PC-3 (cell line): ENCODE measurements at regions not wholly inside any gene's neighbourhood (a gene's known extent, or its start where the extent isn't known, plus 50 kb on each side); places are given as distances from the start of the nearest gene placed in this dataset.
"Not testable (repeated sequence)": the region's sequence is repeated elsewhere in the genome, so short reads cannot be mapped to it uniquely, and the experiment has no call there.

Source experiments
- ATAC-seq: fragments of 200-7000 bp; cut with Tn5 transposase; 2 replicates; pipeline ENCODE4 v1.9.1; 2020; ENCODE audit warnings: mild to moderate bottlenecking, moderate library complexity
- BruUV-seq: library from RNA; stranded (reverse); fragments of 400-500 nt; replicated peaks from 2 replicates; lab custom pipeline; 2021; lab: Mats Ljungman, UMichigan
- CTCF ChIA-PET: fragments of 300-600 bp; sonication (Branson Sonifier 250); formaldehyde crosslinking; loops from one replicate; lab custom pipeline; 2022; ENCODE audit warnings: antibody characterized with exemption; lab: Charles Lee
- POLR2A ChIA-PET: fragments of 300-600 bp; sonication (Branson Sonifier 250); formaldehyde crosslinking; loops from one replicate; lab custom pipeline; 2022; ENCODE audit warnings: antibody characterized with exemption; ENCODE audit not compliant: unreplicated experiment; lab: Charles Lee
- DNase-seq: peaks from one replicate; pipeline ENCODE4 v3.0.0-alpha.2; 2015
- H2AFZ ChIP-seq: fragments of 300-600 bp; sonication (generic); 2 replicates; pipeline ENCODE4 v1.6.0; 2016; ENCODE audit warnings: antibody characterized with exemption, low read length
- H3F3A ChIP-seq: fragments of 300-600 bp; sonication (generic); one replicate; pipeline ENCODE4 v1.6.0; 2017; ENCODE audit warnings: antibody characterized with exemption, low read length, control low read depth, mild to moderate bottlenecking; ENCODE audit not compliant: unreplicated experiment
- H3K27ac ChIP-seq: fragments of 300-600 bp; sonication (generic); 2 replicates; pipeline ENCODE4 v1.5.1; 2016; ENCODE audit warnings: mild to moderate bottlenecking, low read length
- H3K27me3 ChIP-seq: fragments of 300-600 bp; sonication (generic); 2 replicates; pipeline ENCODE4 v1.6.1; 2016; ENCODE audit warnings: low read length, mixed read lengths
- H3K36me3 ChIP-seq: fragments of 300-600 bp; sonication (generic); 2 replicates; pipeline ENCODE4 v1.6.1; 2016; ENCODE audit warnings: low read depth, mixed run types, low read length, mixed read lengths
- H3K4me1 ChIP-seq: fragments of 300-600 bp; sonication (generic); 2 replicates; pipeline ENCODE4 v1.5.1; 2016; ENCODE audit warnings: low read length; ENCODE audit not compliant: insufficient read depth
- H3K4me2 ChIP-seq: fragments of 300-600 bp; sonication (generic); 2 replicates; pipeline ENCODE4 v1.6.0; 2016; ENCODE audit warnings: low read length
- H3K4me3 ChIP-seq: fragments of 300-600 bp; sonication (generic); 2 replicates; pipeline ENCODE4 v1.5.1; 2016; ENCODE audit warnings: mild to moderate bottlenecking, low read length, mixed read lengths
- H3K79me2 ChIP-seq: fragments of 300-600 bp; sonication (generic); 2 replicates; pipeline ENCODE4 v1.6.1; 2017; ENCODE audit warnings: low read length, mixed read lengths
- H3K9ac ChIP-seq: fragments of 300-600 bp; sonication (generic); 2 replicates; pipeline ENCODE4 v1.6.0; 2016; ENCODE audit warnings: mild to moderate bottlenecking, low read length
- H3K9me2 ChIP-seq: fragments of 300-600 bp; sonication (generic); replicated peaks from 2 replicates; pipeline ENCODE4 v1.6.1; 2016; ENCODE audit warnings: mixed run types, low read length, mixed read lengths
- H3K9me3 ChIP-seq: fragments of 300-600 bp; sonication (generic); 2 replicates; pipeline ENCODE4 v1.6.1; 2016; ENCODE audit warnings: low read length, mixed read lengths
- H4K20me1 ChIP-seq: fragments of 300-600 bp; sonication (generic); 2 replicates; pipeline ENCODE4 v1.6.1; 2016; ENCODE audit warnings: low read length, mixed read lengths
- CTCF ChIP-seq: fragments of 300-600 bp; sonication (generic); conservative IDR thresholded peaks from 2 replicates; pipeline ENCODE4 v1.5.1; 2017; ENCODE audit warnings: antibody characterized with exemption, low read depth, mild to moderate bottlenecking, low read length
- EZH2 ChIP-seq: fragments of 300-600 bp; sonication (generic); IDR thresholded peaks from one replicate; pipeline ENCODE4 v1.6.1; 2017; ENCODE audit warnings: antibody characterized with exemption, mild to moderate bottlenecking, low read length; ENCODE audit not compliant: unreplicated experiment
- EZH2phosphoT487 ChIP-seq: fragments of 300-600 bp; sonication (generic); IDR thresholded peaks from 2 replicates; pipeline ENCODE4 v1.6.1; 2018; ENCODE audit warnings: mild to moderate bottlenecking, antibody characterized with exemption, low read length, borderline replicate concordance
- intact Hi-C: fragments of 100-400 bp; cut with micrococcal nuclease; formaldehyde crosslinking; loops from 2 replicates; pipeline ENCODE4 v1.9.0; 2023

- peak overlapping the region; percentile 67 for H2AFZ ChIP-seq
- no peak overlapping the region for H3K9ac ChIP-seq
- H3K4me2 ChIP-seq: peak overlapping the region; percentile 23
- CTCF ChIA-PET: interaction anchor here (0.6 to 1.5 kb wide), 7 partner anchors 10 to 88 kb away, joined by 3 to 14 read pairs (median 3); no protein-coding TSS in a partner anchor
- TF ChIP-seq CTCF (peak; percentile 88), EZH2 (no peak)
- peaks cover 21% of the 10 kb centered on the region for H3K4me1 ChIP-seq
- intact Hi-C loops: no loop called here
- no peaks in the 10 kb centered on the region for H3F3A ChIP-seq
- no peaks in the 10 kb centered on the region for H3K9me2 ChIP-seq
- DNase-seq (peak; percentile 78), ATAC-seq (peak; percentile 81)
- no peak overlapping the region for H3K4me3 ChIP-seq
- no peaks in the 10 kb centered on the region for H3K79me2 ChIP-seq
- POLR2A ChIA-PET: no interaction called here
- no TSS peak for BruUV-seq
- H3K9me3 ChIP-seq: no peaks in the 10 kb centered on the region
- H3K36me3 ChIP-seq: no peaks in the 10 kb centered on the region
- no peak overlapping the region for H3K27ac ChIP-seq
- H3K27me3 ChIP-seq: no peaks in the 10 kb centered on the region
- H4K20me1 ChIP-seq: no peaks in the 10 kb centered on the region
Observed at GRCh38 chr7:142516038-142516501, 233.2 kb upstream of the PRSS1 start.

GRCh38 chr7:142514716-142515115 lies 234.6 kb upstream of the PRSS1 start:
- H3K36me3 ChIP-seq, POLR2A ChIA-PET, H3K79me2 ChIP-seq, intact Hi-C loops, ATAC-seq, H2AFZ ChIP-seq, H3K4me2 ChIP-seq, DNase-seq, H3K9ac ChIP-seq, H3K4me3 ChIP-seq, H3K9me3 ChIP-seq, H3K27me3 ChIP-seq, H3F3A ChIP-seq, H3K9me2 ChIP-seq, BruUV-seq, H4K20me1 ChIP-seq, H3K27ac ChIP-seq: not testable (repeated sequence)
- CTCF ChIA-PET: interaction anchor here (0.6 kb wide), 1 partner anchor 15 kb away, joined by 3 read pairs; no protein-coding TSS in a partner anchor
- peaks cover 21% of the 10 kb centered on the region for H3K4me1 ChIP-seq

GRCh38 chr7:142513178-142513955 lies 235.9 kb upstream of the PRSS1 start:
- no TSS peak for BruUV-seq
- Histone ChIP-seq H3F3A (no peaks in the 10 kb centered on the region), H3K27me3 (no peaks in the 10 kb centered on the region), H3K4me3 (no peak overlapping the region), H3K4me1 (peaks cover 32% of the 10 kb centered on the region), H4K20me1 (no peaks in the 10 kb centered on the region), H3K4me2 (no peak overlapping the region), H3K36me3 (no peaks in the 10 kb centered on the region), H3K9ac (no peak overlapping the region), H3K79me2 (no peaks in the 10 kb centered on the region), H2AFZ (no peak overlapping the region), H3K27ac (no peak overlapping the region), H3K9me3 (no peaks in the 10 kb centered on the region), H3K9me2 (no peaks in the 10 kb centered on the region)
- intact Hi-C loops: no loop called here
- DNase-seq (no peak), ATAC-seq (no peak)
- ChIA-PET POLR2A (no interaction called here), CTCF (interaction anchor here (0.6 kb wide), 1 partner anchor 22 kb away, joined by 3 read pairs; no protein-coding TSS in a partner anchor)
- TF ChIP-seq CTCF (no peak), EZH2 (no peak), EZH2phosphoT487 (no peak)
